ENCODE measurements at regions not wholly inside any gene's neighbourhood (a gene's known extent, or its start where the extent isn't known, plus 50 kb on each side); places are given as distances from the start of the nearest gene placed in this dataset.

GRCh38 chr22:46054091-46055073 lies 77.4 kb upstream of the WNT7B start:
- peak; percentile 85 for DNase-seq

- no peak for DNase-seq
Observed at GRCh38 chr22:46055181-46055875, 78.4 kb upstream of the WNT7B start.

GRCh38 chr22:46055911-46056545 lies 79.1 kb upstream of the WNT7B start:
- peak; percentile 45 for DNase-seq

- DNase-seq = no peak
Observed at GRCh38 chr22:46056546-46057245, 79.7 kb upstream of the WNT7B start.

GRCh38 chr22:46057246-46058090 lies 80.5 kb upstream of the WNT7B start:
- DNase-seq = peak; percentile 52

GRCh38 chr22:46058091-46058420 lies 81.1 kb upstream of the WNT7B start:
- DNase-seq = peak; percentile 64

- no peak for DNase-seq
Observed at GRCh38 chr22:46058591-46059519, 81.9 kb upstream of the WNT7B start.

- DNase-seq = no peak
Observed at GRCh38 chr22:46060292-46061123, 83.5 kb upstream of the WNT7B start.

- DNase-seq = no peak
Observed at GRCh38 chr22:46061124-46061500, 84.2 kb upstream of the WNT7B start.

- DNase-seq = no peak
Observed at GRCh38 chr22:46061501-46062231, 84.7 kb upstream of the WNT7B start.

GRCh38 chr22:46062232-46062615 lies 85.3 kb upstream of the WNT7B start:
- no peak for DNase-seq

GRCh38 chr22:46062971-46063631 lies 86.1 kb upstream of the WNT7B start:
- DNase-seq = no peak

- DNase-seq = no peak
Observed at GRCh38 chr22:46063846-46064227, 86.5 kb upstream of the PPARA start.

- DNase-seq = no peak
Observed at GRCh38 chr22:46064228-46064965, 85.9 kb upstream of the PPARA start.

- DNase-seq = peak; percentile 57
Observed at GRCh38 chr22:46064966-46065666, 85.2 kb upstream of the PPARA start.

- DNase-seq = peak; percentile 38
Observed at GRCh38 chr22:46065691-46066454, 84.5 kb upstream of the PPARA start.

GRCh38 chr22:46066691-46067090 lies 83.6 kb upstream of the PPARA start:
- DNase-seq = peak; percentile 55
